ENCODE measurements at regions not wholly inside any gene's neighbourhood (a gene's known extent, or its start where the extent isn't known, plus 50 kb on each side); places are given as distances from the start of the nearest gene placed in this dataset.

DNA sequence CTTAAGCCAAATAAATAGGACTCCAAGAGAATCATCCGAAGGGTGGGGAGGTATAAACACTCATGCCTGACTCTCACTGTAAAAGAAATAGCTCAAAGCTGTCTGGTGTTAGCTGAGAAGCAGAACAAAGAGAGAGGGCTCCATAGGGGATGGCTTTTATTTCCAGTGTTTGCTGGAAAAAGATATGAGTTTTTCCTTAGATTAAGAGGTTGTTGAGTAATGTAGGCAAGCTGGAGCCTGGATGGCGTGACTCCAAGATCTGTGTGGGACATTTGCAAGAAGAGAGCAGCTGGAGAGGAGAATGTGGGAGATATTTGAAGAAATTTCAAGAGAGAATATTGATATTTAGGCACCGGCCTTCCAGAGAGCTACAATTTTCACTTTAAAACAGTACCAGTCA lies 793.7 kb upstream of the RGMB start:
- no peak for TF ChIP-seq ZNF565 (CRISPR knock-in tag; conservative IDR thresholded peaks at IDR 0.05; ENCODE audit: low read depth)
- TF ChIP-seq TOX (CRISPR knock-in tag; IDR thresholded peaks at IDR 0.05; ENCODE audit: borderline replicate concordance), result no peak
- TF ChIP-seq ZC3H10 (CRISPR knock-in tag; IDR thresholded peaks at IDR 0.05), result no peak
- no peak for TF ChIP-seq SNAI2 (CRISPR knock-in tag; IDR thresholded peaks at IDR 0.05)
- no peak for TF ChIP-seq ZFP30 (CRISPR knock-in tag; IDR thresholded peaks at IDR 0.05)
- no peak for TF ChIP-seq CSRNP3 (CRISPR knock-in tag; IDR thresholded peaks at IDR 0.05)
- no peak for TF ChIP-seq CREB5 (CRISPR knock-in tag; IDR thresholded peaks at IDR 0.05; ENCODE audit: low read depth)
- no peak for TF ChIP-seq ISL1 (CRISPR knock-in tag; IDR thresholded peaks at IDR 0.05)
- no peak for ATAC-seq

- TF ChIP-seq PPARA (CRISPR knock-in tag; IDR thresholded peaks at IDR 0.05; ENCODE audit: borderline replicate concordance) (no peak), OSR1 (CRISPR knock-in tag; IDR thresholded peaks at IDR 0.05) (no peak), GLIS3 (CRISPR knock-in tag; IDR thresholded peaks at IDR 0.05) (no peak)
- ATAC-seq, result no peak
These were observed 793.2 kb upstream of the RGMB start for GRCh38 chr5:97980291-97980690.

- TF ChIP-seq OSR1 (CRISPR knock-in tag; IDR thresholded peaks at IDR 0.05) (no peak), PPARA (CRISPR knock-in tag; IDR thresholded peaks at IDR 0.05; ENCODE audit: borderline replicate concordance) (no peak), ZC3H10 (CRISPR knock-in tag; IDR thresholded peaks at IDR 0.05) (no peak), CSDC2 (CRISPR knock-in tag; IDR thresholded peaks at IDR 0.05) (no peak), CREB5 (CRISPR knock-in tag; IDR thresholded peaks at IDR 0.05; ENCODE audit: low read depth) (no peak), TCF4 (CRISPR knock-in tag; IDR thresholded peaks at IDR 0.05; ENCODE audit: borderline replicate concordance) (no peak), ESRRG (CRISPR knock-in tag; IDR thresholded peaks at IDR 0.05) (no peak), BACH2 (CRISPR knock-in tag; IDR thresholded peaks at IDR 0.05; ENCODE audit: borderline replicate concordance) (no peak), CSRNP3 (CRISPR knock-in tag; IDR thresholded peaks at IDR 0.05) (no peak)
- no peak for ATAC-seq
These were observed 787.4 kb upstream of the RGMB start for GRCh38 chr5:97986069-97986468.

DNA sequence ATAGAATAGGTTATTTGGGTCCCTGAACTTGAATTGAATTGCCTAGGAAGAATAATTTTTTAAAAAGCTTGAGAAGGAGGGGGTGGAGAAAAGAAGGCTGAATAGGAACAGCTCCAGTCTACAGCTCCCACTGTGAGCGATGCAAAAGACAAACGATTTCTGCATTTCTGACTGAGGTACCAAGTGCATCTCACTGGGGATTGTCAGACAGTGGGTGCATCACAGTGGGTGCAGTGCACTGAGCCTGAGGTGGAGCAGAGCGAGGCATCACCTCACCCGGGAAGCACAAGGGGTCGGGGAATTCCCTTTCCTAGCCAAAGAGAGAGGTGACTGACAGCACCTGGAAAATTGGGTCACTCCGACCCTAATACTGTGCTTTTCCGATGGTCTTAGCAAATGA lies 782.2 kb upstream of the RGMB start:
- TF ChIP-seq POU6F1 (CRISPR knock-in tag; IDR thresholded peaks at IDR 0.05; ENCODE audit: borderline replicate concordance, low read depth), result no peak
- TF ChIP-seq RARB (CRISPR knock-in tag; IDR thresholded peaks at IDR 0.05), result no peak
- no peak for TF ChIP-seq CSDC2 (CRISPR knock-in tag; IDR thresholded peaks at IDR 0.05)
- no peak for TF ChIP-seq ZNF8 (CRISPR knock-in tag; IDR thresholded peaks at IDR 0.05)
- TF ChIP-seq ISL1 (CRISPR knock-in tag; IDR thresholded peaks at IDR 0.05), result no peak
- no peak for TF ChIP-seq CSRNP3 (CRISPR knock-in tag; IDR thresholded peaks at IDR 0.05)
- no peak for TF ChIP-seq ARNTL (CRISPR knock-in tag; IDR thresholded peaks at IDR 0.05; ENCODE audit: borderline replicate concordance, low read depth)
- no peak for TF ChIP-seq TOX (CRISPR knock-in tag; IDR thresholded peaks at IDR 0.05; ENCODE audit: borderline replicate concordance)
- no peak for TF ChIP-seq ESRRG (CRISPR knock-in tag; IDR thresholded peaks at IDR 0.05)
- TF ChIP-seq BACH2 (CRISPR knock-in tag; IDR thresholded peaks at IDR 0.05; ENCODE audit: borderline replicate concordance), result no peak
- TF ChIP-seq ZC3H10 (CRISPR knock-in tag; IDR thresholded peaks at IDR 0.05), result no peak
- no peak for TF ChIP-seq CREB5 (CRISPR knock-in tag; IDR thresholded peaks at IDR 0.05; ENCODE audit: low read depth)
- TF ChIP-seq PATZ1 (CRISPR knock-in tag; IDR thresholded peaks at IDR 0.05; ENCODE audit: borderline replicate concordance), result no peak
- no peak for ATAC-seq
